ENCODE measurements at regions not wholly inside any gene's neighbourhood (a gene's known extent, or its start where the extent isn't known, plus 50 kb on each side); places are given as distances from the start of the nearest gene placed in this dataset.
A peak's percentile ranks its signal among the peaks of the same experiment; 100 is the strongest.

DNA sequence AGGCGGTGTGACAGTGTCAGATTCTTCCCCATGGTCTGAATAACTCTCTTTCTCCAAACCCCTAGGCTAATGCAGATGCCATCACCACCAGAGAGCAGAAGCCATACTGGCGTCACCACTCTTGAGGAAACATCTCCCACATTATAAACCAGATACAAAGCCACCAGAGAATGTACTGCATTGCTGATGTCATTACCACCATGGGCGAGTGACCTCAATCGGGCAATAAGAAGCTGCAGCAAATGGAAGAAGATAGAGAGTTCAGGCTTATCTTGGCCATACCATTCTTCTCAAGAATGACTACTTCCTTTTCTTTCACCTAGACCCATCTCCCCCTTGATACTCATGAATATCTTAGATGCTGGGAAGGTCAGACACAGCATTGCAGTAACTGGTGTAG, 1157.2 kb downstream of the TMEM121 start:
- Histone ChIP-seq H3K27me3 (no peaks in the 10 kb centered on the region), H3K36me3 (ENCODE audit: low read depth, missing control alignments) (no peaks in the 10 kb centered on the region)

DNA sequence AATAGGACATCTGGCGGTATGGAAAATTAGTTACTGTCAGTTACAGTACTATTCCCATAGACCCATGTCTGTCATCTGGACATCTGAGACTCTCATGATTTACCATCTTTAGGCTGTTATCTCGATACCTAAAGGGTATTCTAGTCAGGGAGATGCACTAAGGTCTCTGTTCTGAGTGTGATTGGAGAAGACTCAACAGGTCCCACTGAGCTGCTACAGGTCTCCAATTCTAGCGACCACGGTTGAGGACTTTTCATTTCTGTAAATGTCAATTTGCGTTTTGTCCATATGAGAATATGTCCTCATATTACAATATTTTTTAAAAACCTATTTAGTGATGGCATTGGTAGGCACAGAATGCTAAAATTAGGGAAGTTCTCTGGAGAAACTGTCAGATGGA, 1160.2 kb downstream of the TMEM121 start:
- WGBS, 2 donors, result 67 to 76% methylated on average over 5 of the region's 5 CpGs
- no peaks in the 10 kb centered on the region for H3K36me3 ChIP-seq (ENCODE audit: low read depth, missing control alignments)
- intact Hi-C loops (cut with DNase I; ENCODE audit: low total_unique reads), result no loop called here
- H3K4me3 ChIP-seq, result no peak overlapping the region
- H3K27me3 ChIP-seq, result no peaks in the 10 kb centered on the region
- no peaks in the 10 kb centered on the region for H3K9me3 ChIP-seq
- no peaks in the 10 kb centered on the region for H3K4me1 ChIP-seq
- no peak for DNase-seq
- no peak for TF ChIP-seq POLR2A (IDR thresholded peaks at IDR 0.05)
- no peak for TF ChIP-seq CTCF (IDR thresholded peaks at IDR 0.05)
- H3K27ac ChIP-seq, result no peak overlapping the region

More for the DNA sequence above, 1157.2 kb downstream of the TMEM121 start:
- DNase-seq, result no peak
- no peak overlapping the region for H3K27ac ChIP-seq
- TF ChIP-seq CTCF (IDR thresholded peaks at IDR 0.05) (no peak), POLR2A (IDR thresholded peaks at IDR 0.05) (no peak)
- intact Hi-C loops (cut with DNase I; ENCODE audit: low total_unique reads), result no loop called here
- no peak overlapping the region for H3K4me3 ChIP-seq
- H3K4me1 ChIP-seq, result no peaks in the 10 kb centered on the region
- H3K9me3 ChIP-seq, result no peaks in the 10 kb centered on the region
- WGBS, 2 donors, result 71 to 83% methylated on average over 4 of the region's 4 CpGs

DNA sequence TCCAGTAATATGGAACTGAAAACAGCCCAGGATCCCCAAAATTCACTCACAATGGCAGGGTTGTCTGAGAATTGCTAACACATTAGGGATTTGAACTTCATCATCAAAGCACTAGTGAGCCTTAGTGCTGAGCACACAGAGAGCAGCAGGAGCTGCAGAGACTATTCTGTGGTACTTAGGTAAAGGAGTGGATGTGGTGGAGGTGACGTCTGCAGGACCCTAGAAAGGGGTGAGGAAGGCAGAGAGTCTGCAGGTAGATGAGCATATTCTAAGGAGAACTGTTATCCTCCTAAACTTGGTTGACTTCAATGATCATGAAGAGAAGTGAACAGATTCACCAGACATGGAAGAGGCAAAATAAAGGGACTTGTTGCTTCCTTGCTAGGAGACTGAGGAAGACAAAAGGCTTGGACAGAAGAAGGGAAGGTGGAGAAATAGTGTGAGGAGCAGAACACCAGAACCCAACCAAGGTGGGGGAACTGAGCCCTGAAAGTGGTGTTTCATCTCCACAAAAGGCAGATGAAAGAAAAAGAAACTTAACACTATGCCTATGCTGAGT, 1164.0 kb downstream of the TMEM121 start:
- H3K4me3 ChIP-seq, result no peak overlapping the region
- no peak overlapping the region for H3K27ac ChIP-seq
- H3K4me1 ChIP-seq, result no peaks in the 10 kb centered on the region
- intact Hi-C loops (cut with DNase I; ENCODE audit: low total_unique reads), result no loop called here
- no peaks in the 10 kb centered on the region for H3K27me3 ChIP-seq
- no peak for DNase-seq
- no peaks in the 10 kb centered on the region for H3K36me3 ChIP-seq (ENCODE audit: low read depth, missing control alignments)
- TF ChIP-seq CTCF (IDR thresholded peaks at IDR 0.05), result no peak
- 25 to 43% methylated on average over 1 of the region's 1 CpG for WGBS, 2 donors
- no peaks in the 10 kb centered on the region for H3K9me3 ChIP-seq

DNA sequence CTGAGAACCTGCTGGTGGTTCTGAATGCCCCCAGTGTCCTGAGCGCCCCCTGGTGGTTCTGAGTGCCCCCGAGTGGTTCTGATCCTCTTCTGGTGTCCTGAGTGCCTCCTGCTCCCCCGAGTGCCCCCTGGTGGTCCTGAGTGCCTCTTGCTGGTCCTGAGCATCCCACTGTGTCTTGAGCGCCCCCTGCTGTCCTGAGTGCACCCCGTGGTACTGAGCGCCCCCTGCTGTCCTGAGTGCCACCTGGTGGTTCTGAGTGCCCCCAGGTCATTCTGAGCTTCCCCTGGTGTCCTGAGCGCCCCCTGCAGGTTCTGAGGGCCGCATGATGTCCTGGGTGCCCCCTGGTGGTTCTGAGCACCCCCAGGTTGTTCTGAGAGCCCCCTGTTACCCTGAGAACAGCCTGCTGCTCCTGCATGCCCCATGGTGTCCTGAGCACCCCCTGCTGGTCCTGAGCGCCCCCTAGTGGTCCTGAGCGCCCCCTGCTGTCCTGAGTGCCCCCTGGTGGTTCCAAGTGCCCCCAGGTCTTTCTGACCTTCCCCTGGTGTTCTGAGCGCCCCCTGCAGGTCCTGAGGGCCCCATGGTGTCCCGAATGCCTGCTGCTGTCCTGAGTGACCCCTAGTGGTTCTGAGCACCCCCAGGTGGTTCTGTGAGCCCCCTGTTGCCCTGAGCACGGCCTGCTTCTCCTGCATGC, 1165.4 kb downstream of the TMEM121 start:
- WGBS, 2 donors, result 54 to 64% methylated on average over 7 to 13 of the region's 13 CpGs
- Histone ChIP-seq H3K4me3 (no peak overlapping the region), H3K27ac (no peak overlapping the region), H3K9me3 (no peaks in the 10 kb centered on the region), H3K4me1 (no peaks in the 10 kb centered on the region), H3K27me3 (no peaks in the 10 kb centered on the region), H3K36me3 (ENCODE audit: low read depth, missing control alignments) (no peaks in the 10 kb centered on the region)
- intact Hi-C loops (cut with DNase I; ENCODE audit: low total_unique reads), result no loop called here
- DNase-seq, result peak; percentile 83
- no peak for TF ChIP-seq POLR2A (IDR thresholded peaks at IDR 0.05)
- TF ChIP-seq CTCF (IDR thresholded peaks at IDR 0.05), result peak in 1 of 3 experiments; percentile 55

Data from testis (tissue), 2 donors.